HG03103 (cell line): ENCODE measurements at regions not wholly inside any gene's neighbourhood (a gene's known extent, or its start where the extent isn't known, plus 50 kb on each side); places are given as distances from the start of the nearest gene placed in this dataset.
"Not testable (repeated sequence)": the region's sequence is repeated elsewhere in the genome, so short reads cannot be mapped to it uniquely, and the experiment has no call there.

ENCODE experiments used
- ATAC-seq: cut with Tn5 transposase; IDR thresholded peaks from one replicate; pipeline ENCODE4 v1.9.1; 2021; ENCODE audit warnings: low read depth; ENCODE audit not compliant: unreplicated experiment

DNA sequence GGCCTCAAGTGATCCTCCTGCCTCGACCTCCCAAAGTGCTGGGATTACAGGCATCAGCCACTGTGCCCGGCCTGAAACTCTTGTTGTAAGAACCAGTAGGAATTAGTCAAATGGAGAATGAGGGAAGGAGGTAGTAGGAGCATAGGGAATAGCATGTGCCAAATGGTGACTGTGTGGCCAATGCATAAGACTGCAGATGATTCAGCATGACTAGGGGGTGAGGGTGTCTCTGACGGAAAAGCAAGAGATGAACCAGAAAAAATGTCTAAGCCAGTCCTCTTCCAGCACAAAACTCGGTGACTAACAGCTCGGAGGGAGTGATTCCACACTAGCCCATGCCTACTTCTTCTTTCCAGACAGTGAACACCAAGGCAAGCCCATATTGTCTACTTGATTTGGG, 58.2 kb upstream of the DUSP21 start:
- no peak for ATAC-seq

DNA sequence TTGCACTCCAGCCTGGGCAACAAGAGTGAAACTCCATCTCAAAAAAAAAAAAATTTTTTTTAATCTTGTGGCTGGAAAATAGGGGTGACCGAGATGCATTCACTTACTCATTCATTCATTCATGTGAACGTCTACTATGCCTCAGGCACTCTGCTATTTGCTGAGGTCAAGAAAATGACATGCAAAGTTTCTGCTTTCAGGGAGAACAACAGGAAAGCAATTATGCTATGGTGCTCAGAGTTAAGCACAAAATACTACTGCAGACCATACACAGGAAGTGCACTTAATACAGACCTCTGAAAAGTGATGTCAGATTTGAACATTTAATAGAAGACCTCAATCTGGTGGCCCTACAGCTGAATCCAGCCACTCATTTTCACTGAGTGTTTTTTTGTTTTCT, 59.6 kb upstream of the DUSP21 start:
- ATAC-seq = no peak

DNA sequence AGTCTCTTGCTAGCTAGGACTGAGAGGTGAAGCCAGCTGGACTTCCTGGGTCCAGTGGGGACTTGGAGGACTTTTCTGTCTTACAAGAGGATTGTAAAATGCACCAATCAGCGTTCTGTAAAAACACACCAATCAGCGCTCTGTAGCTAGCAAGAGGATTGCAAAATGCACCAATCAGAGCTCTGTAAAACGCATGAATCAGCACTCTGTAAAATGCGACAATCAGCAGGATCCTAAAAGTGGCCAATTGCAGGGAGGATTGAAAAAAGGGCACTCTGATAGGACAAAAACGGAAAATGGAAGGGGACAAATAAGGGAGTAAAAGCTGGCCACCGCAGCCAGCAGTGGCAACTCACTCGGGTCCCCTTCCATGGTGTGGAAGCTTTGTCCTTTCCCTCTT, 65.6 kb upstream of the DUSP21 start:
- no peak for ATAC-seq

DNA sequence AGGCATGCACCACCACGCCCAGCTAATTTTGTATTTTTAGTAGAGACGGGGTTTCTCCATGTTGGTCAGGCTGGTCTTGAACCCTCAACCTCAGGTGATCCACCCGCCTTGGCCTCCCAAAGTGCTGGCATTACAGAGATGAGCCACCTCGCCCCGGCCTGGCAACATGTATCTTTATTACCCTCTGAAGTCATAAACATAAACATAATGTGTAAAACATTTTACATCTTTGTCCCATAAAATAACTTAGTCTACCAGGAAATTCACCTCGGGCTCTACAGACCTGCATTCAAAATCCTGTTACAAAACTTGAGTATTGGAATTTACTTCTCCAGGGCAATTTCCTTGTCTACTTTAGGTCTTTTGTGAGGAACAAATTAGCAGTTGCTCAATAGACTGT, 68.1 kb upstream of the DUSP21 start:
- no peak for ATAC-seq

DNA sequence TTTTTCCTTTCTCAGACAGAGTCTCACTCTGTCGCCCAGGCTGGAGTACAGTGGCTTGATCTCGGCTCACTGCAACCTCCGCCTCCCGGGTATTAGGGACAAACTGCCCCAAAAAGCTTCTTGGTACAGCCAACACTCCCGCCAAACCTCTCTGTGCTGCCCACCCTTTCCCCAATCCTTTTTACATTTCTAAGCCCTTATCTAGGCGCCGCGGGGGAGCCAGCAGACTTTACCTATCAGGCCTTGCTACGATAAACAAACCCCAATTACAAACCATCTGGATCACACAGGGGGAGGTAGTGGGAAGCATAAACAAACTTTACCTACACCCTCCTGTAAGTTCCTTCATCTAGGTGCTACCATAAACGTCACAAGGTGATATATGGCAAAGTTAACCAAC, 69.8 kb upstream of the DUSP21 start:
- ATAC-seq = not testable (repeated sequence)

DNA sequence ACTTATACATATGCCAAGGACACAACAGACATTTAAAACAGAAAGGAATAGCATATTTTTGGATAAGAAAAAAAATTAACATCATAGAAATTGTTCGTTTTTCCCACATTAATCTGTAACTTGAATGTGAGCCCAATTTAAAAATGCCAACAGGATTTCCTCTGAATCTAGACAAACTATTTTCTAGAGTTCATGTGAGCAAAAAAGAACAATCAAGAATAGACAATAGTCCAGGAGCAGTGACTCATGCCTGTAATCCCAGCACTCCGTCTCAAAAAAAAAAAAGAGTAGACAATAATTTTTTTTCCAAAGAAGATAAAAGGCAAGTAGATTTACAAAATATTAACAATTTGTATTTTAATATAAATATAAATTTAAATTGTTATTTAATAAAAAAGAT, 73.7 kb upstream of the DUSP21 start:
- ATAC-seq = no peak

DNA sequence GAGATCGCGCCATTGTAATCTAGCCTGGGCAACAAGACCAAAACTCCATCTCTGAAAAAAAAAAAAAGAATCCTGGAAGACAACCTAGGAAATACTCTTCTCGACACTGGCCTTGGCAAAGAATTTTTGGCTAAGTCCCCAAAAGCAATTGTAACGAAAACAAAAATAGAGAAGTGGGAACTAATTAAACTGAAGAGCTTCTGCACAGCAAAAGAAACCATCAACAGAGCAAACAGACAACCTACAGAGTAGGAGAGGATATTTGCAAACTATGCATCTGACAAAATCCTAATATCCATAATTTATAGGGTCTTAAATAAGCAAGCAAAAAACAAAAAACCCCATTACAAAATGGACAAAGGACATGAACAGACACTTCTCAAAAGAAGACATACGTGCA, 76.5 kb upstream of the DUSP21 start:
- ATAC-seq = no peak

DNA sequence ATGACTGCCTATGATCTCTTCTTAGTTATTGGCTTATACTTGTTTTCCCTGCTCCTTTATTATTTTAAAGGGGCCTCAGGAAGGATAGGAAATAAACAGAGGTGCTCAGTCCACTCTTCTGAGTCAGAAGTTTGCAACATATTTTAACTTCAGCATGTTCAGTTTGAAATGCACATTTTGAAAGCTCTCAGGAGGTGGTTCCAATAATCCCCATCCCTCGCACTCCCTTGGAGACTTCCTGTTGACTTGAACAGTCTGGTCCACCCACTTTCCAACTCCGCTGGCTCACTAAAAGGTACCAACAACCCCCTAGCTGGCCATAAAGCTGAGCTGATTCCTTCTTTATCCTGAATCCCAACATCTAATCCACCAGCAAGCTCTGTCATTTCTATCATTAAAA, 78.3 kb upstream of the DUSP21 start:
- ATAC-seq = no peak

DNA sequence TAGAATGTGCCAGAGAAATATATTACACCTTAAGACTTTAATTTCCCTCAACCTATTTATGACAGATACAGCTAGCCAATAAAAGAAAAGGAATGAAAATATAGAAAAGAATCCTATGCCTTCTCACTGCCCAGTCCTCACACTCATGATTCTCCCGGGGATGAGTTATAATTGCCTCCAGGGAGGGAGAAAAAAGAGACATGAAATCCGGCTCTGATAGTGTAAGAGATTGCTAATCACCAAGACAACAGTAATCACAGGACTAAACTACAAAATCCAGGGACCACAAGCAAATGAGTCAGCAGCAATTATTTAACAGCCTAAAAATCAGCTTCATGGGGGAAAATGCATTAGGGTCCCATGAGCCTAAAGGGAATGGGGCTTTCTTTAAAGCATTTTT, 95.9 kb upstream of the DUSP21 start:
- ATAC-seq = no peak

DNA sequence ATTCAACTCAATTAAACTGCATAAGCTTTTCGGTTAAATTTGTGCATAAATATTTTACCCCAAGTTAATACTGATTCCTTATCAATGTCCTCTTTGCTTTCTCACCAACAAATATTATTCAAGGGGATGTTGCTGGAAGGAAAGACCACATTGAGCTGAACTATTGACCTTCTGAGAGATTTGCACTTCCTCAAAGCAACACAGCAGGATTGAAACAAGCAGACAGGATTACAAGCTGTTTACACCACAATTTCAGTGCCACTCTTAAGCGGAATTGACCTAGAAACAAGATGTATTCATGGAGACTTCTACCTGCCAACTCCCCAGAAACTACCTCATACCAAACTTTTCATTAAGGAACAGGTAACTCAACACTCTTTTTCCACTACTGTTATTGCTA, 96.5 kb upstream of the DUSP21 start:
- no peak for ATAC-seq

DNA sequence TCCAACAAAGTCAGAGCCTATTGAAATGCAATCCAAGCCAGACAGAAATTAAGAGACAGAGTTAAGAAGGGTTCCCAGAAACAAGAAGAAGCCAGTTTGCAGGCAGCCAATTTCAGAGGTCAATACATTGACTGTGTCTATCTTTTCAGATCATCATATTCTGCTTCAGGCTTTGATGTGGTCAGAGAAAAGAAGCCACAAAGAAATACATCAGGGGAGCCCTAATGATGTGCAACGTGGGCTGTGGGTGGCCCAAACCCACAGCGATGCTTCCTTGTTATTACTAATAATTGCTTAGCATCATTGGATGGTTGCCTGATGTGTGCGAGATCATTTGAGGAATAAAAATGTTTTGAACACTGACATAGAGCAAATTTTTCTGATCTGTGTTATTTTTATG, 99.0 kb upstream of the DUSP21 start:
- ATAC-seq = no peak

DNA sequence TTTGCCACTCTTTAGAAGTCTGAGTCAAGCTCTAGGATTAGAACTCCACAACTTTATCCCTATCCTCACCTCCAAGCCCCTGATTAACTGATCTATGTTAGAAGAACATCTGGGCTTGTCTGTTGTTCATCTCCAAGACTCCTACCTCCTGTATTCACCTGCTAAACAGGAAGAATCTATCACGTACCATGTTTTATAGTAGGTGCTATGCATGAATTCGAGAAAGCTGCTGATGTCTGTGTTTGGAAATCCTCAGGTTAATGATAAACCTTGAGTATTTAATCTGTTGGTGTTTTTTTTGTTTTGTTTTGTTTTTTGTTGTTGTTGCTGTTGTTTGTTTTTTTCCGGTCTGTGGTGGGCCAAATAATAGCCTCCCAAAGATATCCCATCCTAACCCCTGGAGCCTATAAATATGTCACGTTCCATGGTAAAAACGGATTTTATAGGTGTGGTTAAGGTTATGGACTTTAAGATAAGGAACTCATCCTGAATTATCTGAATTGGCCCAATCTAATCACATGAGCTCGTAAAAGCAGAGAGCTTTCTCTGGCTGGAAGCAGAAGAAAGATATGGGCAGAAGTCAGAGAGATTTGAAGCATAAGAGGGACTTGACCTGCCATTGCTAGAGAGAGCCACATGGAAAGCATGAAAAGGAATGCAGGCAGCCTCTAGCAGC, 101.2 kb upstream of the DUSP21 start:
- ATAC-seq = no peak

DNA sequence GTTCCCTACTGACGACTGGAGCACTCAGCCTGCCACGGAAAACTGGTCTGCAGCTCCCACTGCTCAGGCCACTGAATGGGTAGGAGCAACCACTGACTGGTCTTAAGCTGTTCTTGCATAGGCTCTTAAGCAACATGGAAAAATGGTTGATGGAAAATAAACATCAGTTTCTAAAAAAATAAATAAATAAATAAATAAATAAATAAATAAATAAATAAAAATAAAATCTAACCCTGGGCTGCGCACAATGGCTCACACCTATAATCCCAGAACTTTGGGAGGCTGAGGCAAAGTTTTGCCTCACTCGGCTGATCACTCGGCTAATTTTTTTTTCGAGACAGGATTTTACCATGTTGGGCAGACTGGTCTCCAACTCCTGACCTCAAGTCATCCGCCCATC, 102.0 kb upstream of the DUSP21 start:
- ATAC-seq = not testable (repeated sequence)

DNA sequence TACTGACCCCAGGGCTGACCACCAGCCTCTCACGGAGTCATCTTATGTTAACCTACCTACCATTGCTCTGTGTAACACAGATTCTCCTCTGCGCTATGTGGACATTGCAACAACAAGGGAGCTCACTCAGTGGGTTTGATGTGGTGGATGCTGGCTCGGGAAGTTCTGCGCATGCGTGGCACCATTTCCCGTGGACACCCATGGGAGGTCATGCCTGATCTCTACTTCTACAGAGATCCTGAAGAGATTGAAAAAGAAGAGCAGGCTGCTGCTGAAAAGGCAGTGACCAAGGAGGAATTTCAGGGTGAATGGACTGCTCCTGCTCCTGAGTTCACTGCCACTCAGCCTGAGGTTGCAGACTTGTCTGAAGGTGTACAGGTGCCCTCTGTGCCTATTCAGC, 102.4 kb upstream of the DUSP21 start:
- ATAC-seq = not testable (repeated sequence)

DNA sequence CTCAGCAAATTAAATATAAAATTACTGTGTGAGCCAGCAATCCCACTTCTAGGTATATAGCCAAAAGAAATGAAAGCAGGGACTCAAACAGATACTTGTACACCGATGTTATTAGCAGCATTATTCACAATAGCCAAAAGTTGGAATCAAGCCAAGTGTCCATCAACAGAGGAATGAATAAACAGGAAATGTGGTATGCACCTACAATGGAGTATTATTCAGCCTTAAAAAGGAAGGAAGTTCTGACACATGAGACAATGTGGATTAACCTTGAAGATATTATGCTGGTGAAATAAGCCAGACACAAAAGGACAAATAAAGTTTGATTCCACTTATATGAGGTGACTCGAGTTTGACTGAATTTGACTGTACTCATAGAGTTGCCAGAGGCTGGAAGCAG, 108.3 kb upstream of the DUSP21 start:
- no peak for ATAC-seq

DNA sequence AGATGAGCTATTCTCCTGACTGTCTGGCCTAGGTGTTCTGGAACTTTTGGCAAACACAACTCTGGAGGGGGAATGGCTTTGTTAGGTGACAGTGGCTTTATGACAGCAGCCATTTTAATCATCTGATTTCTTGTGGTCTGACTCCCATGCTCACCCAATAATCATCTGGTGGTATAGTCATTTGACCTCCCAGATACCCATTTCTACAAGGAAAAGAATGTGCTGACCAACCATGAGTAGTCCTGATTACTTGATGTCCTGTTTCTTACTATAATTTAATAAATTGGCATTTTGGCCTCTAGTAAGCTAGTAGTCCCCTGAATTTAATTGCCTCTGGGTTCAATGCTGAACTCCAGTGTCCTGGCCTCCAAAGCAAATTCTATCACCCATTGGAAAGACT, 109.9 kb upstream of the DUSP21 start:
- ATAC-seq = no peak

DNA sequence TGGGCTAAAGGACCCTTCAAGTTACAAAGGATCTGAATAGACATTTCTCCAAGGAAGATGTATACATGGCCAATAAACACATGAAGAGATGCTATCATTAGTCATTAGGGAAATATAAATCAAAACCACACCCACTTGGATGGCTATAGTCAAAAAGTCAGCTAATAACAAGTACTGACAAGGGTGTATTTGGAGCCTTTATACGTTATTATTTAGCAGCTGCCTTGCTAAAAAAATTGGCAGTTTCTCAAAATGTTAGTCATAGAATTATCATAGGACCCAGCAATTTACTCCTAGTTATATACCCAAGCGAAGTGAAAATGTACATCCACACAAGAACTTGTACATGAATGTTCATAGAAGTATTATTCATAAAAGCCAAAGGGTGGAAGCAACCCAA, 112.7 kb upstream of the DUSP21 start:
- no peak for ATAC-seq

DNA sequence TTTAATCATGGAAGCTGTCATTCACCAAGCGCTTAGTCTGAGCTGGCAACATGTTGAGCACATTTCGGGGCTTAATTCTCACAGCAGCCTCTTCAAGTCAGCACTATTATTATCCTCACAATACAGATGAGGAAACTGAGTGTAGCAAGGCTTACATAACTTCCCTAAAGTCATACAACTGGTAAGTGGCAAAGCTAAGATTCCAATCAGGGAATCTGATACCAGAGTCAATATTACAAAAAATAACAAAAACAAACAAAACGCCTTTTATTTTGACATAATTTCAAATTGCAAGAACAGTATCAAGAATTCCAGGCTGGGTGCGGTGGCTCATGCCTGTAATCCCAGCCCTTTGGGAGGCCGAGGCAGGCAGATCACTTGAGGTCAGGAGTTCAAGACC, 120.4 kb upstream of the DUSP21 start:
- ATAC-seq = no peak

DNA sequence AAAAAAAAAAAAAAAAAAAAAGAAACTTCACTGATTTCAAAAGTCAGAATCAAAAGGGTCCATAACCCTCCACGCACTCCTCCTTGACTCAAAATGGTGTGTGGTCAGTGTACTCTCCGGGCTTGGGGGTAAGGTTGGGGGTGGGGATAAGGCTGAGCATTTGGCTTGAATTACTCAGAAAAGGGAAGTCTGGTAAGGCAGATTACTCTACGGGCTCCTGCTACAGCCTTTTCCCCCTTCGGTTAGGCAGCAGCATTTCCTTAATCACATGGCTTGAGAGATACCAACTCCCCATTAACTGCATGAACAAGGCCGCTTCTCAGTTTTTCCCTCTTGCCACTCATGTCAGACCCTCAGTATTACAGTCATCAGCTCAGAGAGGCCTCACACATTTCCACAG, 135.4 kb upstream of the DUSP21 start:
- no peak for ATAC-seq

DNA sequence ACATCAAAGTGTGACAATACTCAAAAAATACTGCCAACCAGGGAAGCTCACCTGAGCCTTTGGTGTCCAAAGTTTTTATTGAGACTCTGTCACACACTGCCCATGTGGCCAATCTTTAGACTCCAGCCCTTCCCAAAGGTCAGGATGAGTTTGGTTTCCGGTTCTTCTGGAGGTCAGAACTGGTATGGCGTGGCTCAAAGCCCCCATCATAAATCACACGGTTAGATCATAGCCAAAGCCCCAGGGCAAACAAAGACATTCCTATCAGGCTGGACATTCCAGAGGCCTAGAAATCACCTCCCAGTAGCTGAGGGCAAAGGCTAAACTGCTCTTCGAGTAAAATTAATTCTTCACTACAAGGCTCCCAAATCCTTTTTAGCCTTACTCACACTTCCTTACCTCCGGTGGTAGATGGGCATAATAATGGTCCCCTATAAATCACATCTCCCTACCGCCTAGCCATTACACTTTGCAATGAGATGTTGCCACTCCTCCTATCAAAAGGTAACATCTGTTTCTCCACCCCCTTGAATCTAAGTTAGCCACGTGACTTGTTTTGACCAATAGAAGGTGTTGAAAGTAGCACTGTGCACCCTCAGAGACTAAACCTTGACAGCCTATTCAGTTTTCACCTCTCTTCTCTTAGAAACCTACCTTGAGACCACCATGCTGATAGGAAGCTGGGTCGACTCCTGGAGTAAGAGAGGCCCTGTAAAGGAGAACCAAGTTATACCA, 137.8 kb upstream of the DUSP21 start:
- no peak for ATAC-seq

DNA sequence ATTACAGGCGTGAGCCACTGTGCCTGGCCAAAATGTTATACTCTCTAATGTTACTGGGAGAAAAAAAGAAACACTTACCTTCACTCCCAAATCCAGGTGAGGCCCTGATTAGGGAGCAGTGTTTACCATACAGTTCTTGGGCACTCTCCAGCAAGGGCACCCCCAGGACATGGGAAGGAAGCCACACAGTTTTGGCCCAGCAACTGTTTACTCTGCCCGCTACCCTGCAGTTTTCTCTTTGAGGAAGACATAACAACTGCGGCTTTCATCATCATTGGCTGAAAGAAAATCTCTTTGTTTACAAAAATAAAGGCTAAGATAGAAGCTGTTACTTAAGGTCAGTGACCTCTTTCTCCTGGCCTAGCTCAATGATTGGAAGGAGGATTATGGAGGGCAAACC, 145.5 kb upstream of the DUSP21 start:
- no peak for ATAC-seq

DNA sequence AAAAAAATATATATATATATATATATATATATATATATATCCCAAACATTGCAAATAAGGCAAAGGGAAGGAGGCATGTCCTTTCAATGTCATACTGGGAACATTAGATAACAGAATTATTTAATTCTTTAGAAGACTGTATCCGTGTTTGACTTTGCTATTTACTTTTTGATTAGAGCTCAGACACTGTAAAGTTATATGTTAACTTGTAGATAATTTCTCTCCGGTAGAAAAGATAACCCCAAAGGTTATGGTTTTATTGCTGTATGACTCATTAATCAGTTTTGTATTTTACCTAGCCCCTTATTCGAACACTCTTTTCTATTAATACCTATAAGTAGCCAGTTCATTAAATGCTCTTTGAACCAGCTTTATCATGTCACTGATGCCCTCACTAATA, 150.6 kb upstream of the DUSP21 start:
- no peak for ATAC-seq

DNA sequence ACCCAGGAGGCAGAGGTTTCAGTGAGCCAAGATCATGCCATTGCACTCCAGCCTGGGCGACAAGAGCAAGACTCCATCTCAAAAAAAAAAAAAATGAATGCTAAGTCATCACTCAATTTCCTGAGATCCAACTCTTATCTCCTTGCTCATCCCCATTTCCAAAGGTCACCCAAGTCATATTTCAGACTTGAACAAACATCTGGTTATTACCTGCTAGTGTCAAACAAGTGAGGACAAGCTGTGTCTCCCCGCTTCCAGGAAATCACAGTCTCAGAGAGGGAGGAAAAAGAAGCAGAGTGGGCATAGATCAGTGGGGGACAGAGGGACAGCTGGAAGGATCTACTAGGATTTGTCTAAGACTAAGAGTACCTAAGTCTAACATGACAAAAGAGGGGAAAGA, 147.5 kb upstream of the FUNDC1 start:
- ATAC-seq = no peak
